ENCODE measurements at regions not wholly inside any gene's neighbourhood (a gene's known extent, or its start where the extent isn't known, plus 50 kb on each side); places are given as distances from the start of the nearest gene placed in this dataset.
A peak's percentile ranks its signal among the peaks of the same experiment; 100 is the strongest.

- Histone ChIP-seq H3K36me3 (ENCODE audit: control insufficient read depth, insufficient read depth, low read length) (no peaks in the 10 kb centered on the region), H3K27me3 (ENCODE audit: control insufficient read depth, insufficient read depth, low read length, poor library complexity, severe bottlenecking) (no peaks in the 10 kb centered on the region), H3K9me3 (ENCODE audit: control insufficient read depth, low read length) (no peaks in the 10 kb centered on the region), H3K4me1 (ENCODE audit: control insufficient read depth, insufficient read depth, low read length) (no peaks in the 10 kb centered on the region), H3K4me3 (ENCODE audit: low read length) (no peak overlapping the region), H3K27ac (ENCODE audit: low read depth, low read length) (no peak overlapping the region), H3K9ac (ENCODE audit: extremely low read depth, low read length, poor library complexity, severe bottlenecking) (no peak overlapping the region)
- Mint-ChIP-seq H3K4me3 (no peak overlapping the region), H3K27ac (no peak overlapping the region), H3K4me1 (no peaks in the 10 kb centered on the region), H3K9me3 (peaks cover 5% of the 10 kb centered on the region), H3K27me3 (ENCODE audit: insufficient read depth) (no peaks in the 10 kb centered on the region), H3K36me3 (ENCODE audit: low read depth) (no peaks in the 10 kb centered on the region)
- WGBS, 2 experiments (ENCODE audit: insufficient coverage in 1 of 2, insufficient read length in 1 of 2), result 92 to 93% methylated on average over 8 of the region's 8 CpGs
- DNase-seq, result peak; percentile 16
- no peak for TF ChIP-seq CTCF (conservative IDR thresholded peaks at IDR 0.05)
Observed at GRCh38 chr19:30870876-30871275, 478.4 kb downstream of the TSHZ3 start.

- Histone ChIP-seq H3K9me3 (ENCODE audit: control insufficient read depth, low read length) (no peaks in the 10 kb centered on the region), H3K4me3 (ENCODE audit: low read length) (no peak overlapping the region), H3K9ac (ENCODE audit: extremely low read depth, low read length, poor library complexity, severe bottlenecking) (no peak overlapping the region), H3K27ac (ENCODE audit: low read depth, low read length) (no peak overlapping the region), H3K27me3 (ENCODE audit: control insufficient read depth, insufficient read depth, low read length, poor library complexity, severe bottlenecking) (no peaks in the 10 kb centered on the region), H3K36me3 (ENCODE audit: control insufficient read depth, insufficient read depth, low read length) (no peaks in the 10 kb centered on the region), H3K4me1 (ENCODE audit: control insufficient read depth, insufficient read depth, low read length) (no peaks in the 10 kb centered on the region)
- H3K4me3 Mint-ChIP-seq, result no peak overlapping the region
- H3K27me3 Mint-ChIP-seq (ENCODE audit: insufficient read depth), result no peaks in the 10 kb centered on the region
- H3K36me3 Mint-ChIP-seq (ENCODE audit: low read depth), result no peaks in the 10 kb centered on the region
- DNase-seq, result peak; percentile 16
- H3K27ac Mint-ChIP-seq, result no peak overlapping the region
- 89 to 95% methylated on average over 4 to 6 of the region's 6 CpGs for WGBS, 2 experiments (ENCODE audit: insufficient coverage in 1 of 2, insufficient read length in 1 of 2)
- no peaks in the 10 kb centered on the region for H3K4me1 Mint-ChIP-seq
- peaks cover 5% of the 10 kb centered on the region for H3K9me3 Mint-ChIP-seq
- TF ChIP-seq CTCF (conservative IDR thresholded peaks at IDR 0.05), result no peak
Observed at GRCh38 chr19:30865511-30865910, 483.7 kb downstream of the TSHZ3 start.

GRCh38 chr19:30864391-30865215, 484.6 kb downstream of the TSHZ3 start:
- no peak overlapping the region for H3K27ac Mint-ChIP-seq
- H3K4me1 ChIP-seq (ENCODE audit: control insufficient read depth, insufficient read depth, low read length), result no peaks in the 10 kb centered on the region
- no peaks in the 10 kb centered on the region for H3K27me3 ChIP-seq (ENCODE audit: control insufficient read depth, insufficient read depth, low read length, poor library complexity, severe bottlenecking)
- no peaks in the 10 kb centered on the region for H3K27me3 Mint-ChIP-seq (ENCODE audit: insufficient read depth)
- no peak overlapping the region for H3K9ac ChIP-seq (ENCODE audit: extremely low read depth, low read length, poor library complexity, severe bottlenecking)
- H3K36me3 Mint-ChIP-seq (ENCODE audit: low read depth), result no peaks in the 10 kb centered on the region
- H3K36me3 ChIP-seq (ENCODE audit: control insufficient read depth, insufficient read depth, low read length), result no peaks in the 10 kb centered on the region
- H3K4me3 Mint-ChIP-seq, result no peak overlapping the region
- WGBS, 2 experiments (ENCODE audit: insufficient coverage in 1 of 2, insufficient read length in 1 of 2), result 70 to 92% methylated on average over 3 to 13 of the region's 13 CpGs
- TF ChIP-seq CTCF (conservative IDR thresholded peaks at IDR 0.05), result no peak
- DNase-seq, result peak; percentile 10
- H3K9me3 Mint-ChIP-seq, result peaks cover 5% of the 10 kb centered on the region
- no peak overlapping the region for H3K4me3 ChIP-seq (ENCODE audit: low read length)
- H3K27ac ChIP-seq (ENCODE audit: low read depth, low read length), result no peak overlapping the region
- H3K9me3 ChIP-seq (ENCODE audit: control insufficient read depth, low read length), result no peaks in the 10 kb centered on the region
- no peaks in the 10 kb centered on the region for H3K4me1 Mint-ChIP-seq

Data from endodermal cell (in vitro differentiated cells).